K562 (cell line): ENCODE measurements at regions not wholly inside any gene's neighbourhood (a gene's known extent, or its start where the extent isn't known, plus 50 kb on each side); places are given as distances from the start of the nearest gene placed in this dataset.

ENCODE experiments used
- ATAC-seq: fragments of 200-7000 bp; cut with Tn5 transposase; 3 replicates; pipeline ENCODE4 v1.9.1; 2020; ENCODE audit warnings: moderate library complexity
- BruUV-seq: library from RNA; stranded (reverse); fragments of 400-500 nt; replicated peaks from 2 replicates; lab custom pipeline; 2021; lab: Mats Ljungman, UMichigan
- CTCF ChIA-PET: fragments of 300-600 bp; formaldehyde crosslinking; extraction: SDS; loops from one replicate; lab custom pipeline; 2021; ENCODE audit warnings: low intra/inter-chr PET ratio; lab: Yijun Ruan, JAX
- POLR2A ChIA-PET: fragments of 300-600, 350-650 bp; sonication (Branson Sonifier 250); formaldehyde crosslinking; extraction: SDS; loops from one replicate; lab custom pipeline; 2021; ENCODE audit warnings: antibody characterized with exemption, inconsistent platforms; lab: Yijun Ruan, JAX
- DNase-seq, 4 experiments: peaks; one replicate each; pipeline versions ENCODE4 v3.0.0 to v3.0.0-alpha.2; 2011 to 2018; ENCODE audit warnings: low spot score in 3 of 4, mixed read lengths in 3 of 4; ENCODE audit errors: extremely low read depth in 1 of 4
- FAIRE-seq: peaks from 2 replicates; lab custom pipeline; 2011; peaks lifted over from hg19 to GRCh38; lab: Jason Lieb, UNC
- H2AFZ ChIP-seq: 2 replicates; pipeline ENCODE4 v1.6.0; 2011; ENCODE audit warnings: low read depth, low read length, control low read depth, inconsistent platforms
- H3K27ac ChIP-seq: fragments of 200-600 bp; 3 replicates; pipeline ENCODE4 v1.8.0; 2011; ENCODE audit warnings: low read depth, mild to moderate bottlenecking, control low read depth, inconsistent platforms, low read length, moderate library complexity, mixed read lengths; ENCODE audit errors: extremely low read depth
- H3K27me3 ChIP-seq, 2 experiments: fragments of 300-600 bp in 1 of 2; 2 replicates in 1 of 2; 3 replicates in 1 of 2; pipeline versions ENCODE4 v1.6.0 to v1.8.0; 2011; ENCODE audit warnings: inconsistent platforms in 2 of 2, low read length in 2 of 2, mild to moderate bottlenecking in 1 of 2, mixed read lengths in 1 of 2, moderate library complexity in 1 of 2; ENCODE audit not compliant: control insufficient read depth in 2 of 2, insufficient read depth in 2 of 2
- H3K36me3 ChIP-seq: fragments of 300-600 bp; 3 replicates; pipeline ENCODE4 v1.8.0; 2011; ENCODE audit warnings: mild to moderate bottlenecking, low read length, inconsistent platforms; ENCODE audit not compliant: control insufficient read depth, insufficient read depth
- H3K4me1 ChIP-seq, 2 experiments: fragments of 200-600 bp in 1 of 2; replicated peaks in 1 of 2; 2 replicates in 1 of 2; 3 replicates in 1 of 2; pipeline versions ENCODE4 v1.5.1 to v1.8.0; 2011; ENCODE audit warnings: inconsistent platforms in 2 of 2, low read length in 2 of 2, mild to moderate bottlenecking in 1 of 2, mixed read lengths in 1 of 2, moderate library complexity in 1 of 2; ENCODE audit not compliant: control insufficient read depth in 2 of 2, insufficient read depth in 2 of 2
- H3K4me2 ChIP-seq: 2 replicates; pipeline ENCODE4 v1.6.1; 2011; ENCODE audit warnings: low read length, control low read depth, inconsistent platforms, mixed read lengths; ENCODE audit not compliant: insufficient read depth
- H3K4me3 ChIP-seq: fragments of 200-600 bp; sonication (generic), shearing (Covaris generic); 2 replicates; pipeline ENCODE4 v1.5.1; 2016; ENCODE audit warnings: control low read depth, inconsistent platforms
- H3K79me2 ChIP-seq: fragments of 200-600 bp; 3 replicates; pipeline ENCODE4 v1.8.0; 2011; ENCODE audit warnings: low read length, inconsistent platforms; ENCODE audit not compliant: control insufficient read depth, insufficient read depth
- H3K9ac ChIP-seq, 2 experiments: 2 replicates each; pipeline versions ENCODE4 v1.6.0 to v1.6.1; 2011; ENCODE audit warnings: low read depth in 2 of 2, low read length in 2 of 2, control low read depth in 1 of 2, inconsistent platforms in 1 of 2, mild to moderate bottlenecking in 1 of 2, mixed read lengths in 1 of 2; ENCODE audit not compliant: insufficient read depth in 1 of 2
- H3K9me1 ChIP-seq: one replicate; pipeline ENCODE4 v1.6.0; 2011; ENCODE audit warnings: inconsistent platforms, mild to moderate bottlenecking, low read length, moderate library complexity; ENCODE audit not compliant: control insufficient read depth, insufficient read depth
- H3K9me3 ChIP-seq: replicated peaks from 2 replicates; pipeline ENCODE4 v1.5.1; 2011; ENCODE audit warnings: low read depth, low read length, inconsistent platforms; ENCODE audit not compliant: control insufficient read depth, insufficient read depth
- H4K20me1 ChIP-seq: replicated peaks from 2 replicates; pipeline ENCODE4 v1.6.1; 2011; ENCODE audit warnings: low read length, inconsistent platforms, mixed read lengths; ENCODE audit not compliant: control insufficient read depth, insufficient read depth
- FOSL1 ChIP-seq: fragments of 200-800 bp; sonication (Bioruptor generic); conservative IDR thresholded peaks from 2 replicates; pipeline ENCODE4 v1.6.1; 2016; ENCODE audit warnings: missing genetic modification characterization, missing compliant biosample characterization
- KAT8 ChIP-seq: fragments of 450-650 bp; IDR thresholded peaks from 2 replicates; pipeline ENCODE4 v1.6.1; 2016; ENCODE audit warnings: low read depth, mild to moderate bottlenecking
- MBD1 ChIP-seq: fragments of 250-450 bp; sonication (Bioruptor Pico); IDR thresholded peaks from 2 replicates; pipeline ENCODE4 v1.8.0; 2022; ENCODE audit warnings: inconsistent platforms
- ZNF140 ChIP-seq: fragments of 250-450 bp; sonication (Bioruptor Pico); IDR thresholded peaks from 2 replicates; pipeline ENCODE4 v1.8.0; 2021; ENCODE audit warnings: moderate library complexity, mild to moderate bottlenecking, inconsistent platforms
- ZNF592 ChIP-seq: fragments of 450-650 bp; IDR thresholded peaks from 2 replicates; pipeline ENCODE4 v1.6.1; 2017; ENCODE audit warnings: antibody characterized with exemption, mild to moderate bottlenecking
- WGBS: fragments of 100-300 bp; shearing (Covaris generic); methylation state at CpG from one replicate; pipeline ENCODE4 v1.1.6; 2016; ENCODE audit warnings: low coverage, mixed read lengths; ENCODE audit not compliant: insufficient coverage; ENCODE audit errors: missing lambda C conversion rate; 5-methylcytosine and 5-hydroxymethylcytosine counted together
- in situ Hi-C: fragments of 300-500 bp; cut with MboI; formaldehyde crosslinking; loops from 4 replicates; pipeline ENCODE4 v1.15.0; 2018; ENCODE audit warnings: inconsistent platforms, mixed read lengths
- intact Hi-C: fragments of 100-400 bp; cut with micrococcal nuclease; formaldehyde crosslinking; loops from 2 replicates; pipeline ENCODE4 v1.14.2; 2022
- TF ChIP-seq, protein P1 (sequence below): sonication (generic); formaldehyde crosslinking; IDR thresholded peaks from 2 replicates; pipeline ENCODE4 v1.8.1; 2023; ENCODE audit warnings: mild to moderate bottlenecking, missing genetic modification reagents

DNA sequence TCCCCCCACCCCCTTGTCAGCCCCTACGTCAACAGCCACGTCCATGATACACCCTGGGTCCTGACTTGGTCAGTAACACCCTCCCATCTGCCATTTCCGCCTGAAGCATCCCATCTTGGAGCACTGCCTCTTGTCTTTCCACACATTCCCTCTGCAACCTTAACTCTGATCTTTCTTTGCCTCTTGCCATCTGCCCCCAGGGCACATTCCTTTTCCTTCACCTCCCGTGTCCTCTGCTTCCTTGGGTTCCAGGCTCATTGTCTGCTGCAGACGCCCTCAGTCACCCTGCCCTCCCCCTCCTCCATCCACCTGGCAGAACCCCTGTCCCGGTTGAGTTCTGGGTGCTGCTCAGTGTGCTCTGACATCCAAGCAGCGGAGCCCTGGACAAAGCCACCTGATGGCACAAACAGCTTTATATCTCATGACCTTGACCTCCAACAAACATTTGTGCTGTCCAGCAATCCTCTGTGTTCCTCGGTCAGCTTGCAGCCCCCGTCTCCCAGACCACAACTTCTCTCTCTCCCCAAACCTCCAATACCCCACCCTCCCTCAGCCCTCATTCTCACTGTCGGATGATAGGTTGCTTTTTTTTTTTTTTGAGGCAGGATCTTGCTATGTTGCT lies 97.7 kb upstream of the IER5L start:
- ChIA-PET CTCF (no interaction called here), POLR2A (interaction anchor here (2.2 to 2.4 kb wide), 2 partner anchors 9 to 15 kb away, joined by 5 to 7 read pairs; no protein-coding TSS in a partner anchor)
- H2AFZ ChIP-seq, result no peak overlapping the region
- DNase-seq (no peak), ATAC-seq (no peak), FAIRE-seq (no peak)
- intact Hi-C loops (no loop called here), in situ Hi-C loops (no loop called here)
- no peak overlapping the region for H3K4me3 ChIP-seq
- H3K36me3 ChIP-seq, result no peaks in the 10 kb centered on the region
- H3K27me3 ChIP-seq, result peaks cover 23 to 52% of the 10 kb centered on the region in 2 experiments; a peak in 4 of 5 replicates
- no peak overlapping the region for H3K27ac ChIP-seq
- H3K4me1 ChIP-seq, result peaks cover 0 to 15% of the 10 kb centered on the region in 2 experiments; a peak in 3 of 5 replicates
- WGBS, result 8% methylated on average over 9 of the region's 10 CpGs
- no peaks in the 10 kb centered on the region for H3K9me3 ChIP-seq
- TF ChIP-seq ZNF140 (CRISPR knock-in tag) (no peak), MBD1 (CRISPR knock-in tag) (no peak), KAT8 (no peak), ZNF592 (no peak), FOSL1 (tag) (no peak)
- TF ChIP-seq, protein P1, sequence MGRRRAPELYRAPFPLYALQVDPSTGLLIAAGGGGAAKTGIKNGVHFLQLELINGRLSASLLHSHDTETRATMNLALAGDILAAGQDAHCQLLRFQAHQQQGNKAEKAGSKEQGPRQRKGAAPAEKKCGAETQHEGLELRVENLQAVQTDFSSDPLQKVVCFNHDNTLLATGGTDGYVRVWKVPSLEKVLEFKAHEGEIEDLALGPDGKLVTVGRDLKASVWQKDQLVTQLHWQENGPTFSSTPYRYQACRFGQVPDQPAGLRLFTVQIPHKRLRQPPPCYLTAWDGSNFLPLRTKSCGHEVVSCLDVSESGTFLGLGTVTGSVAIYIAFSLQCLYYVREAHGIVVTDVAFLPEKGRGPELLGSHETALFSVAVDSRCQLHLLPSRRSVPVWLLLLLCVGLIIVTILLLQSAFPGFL (CRISPR knock-in tag), result no peak
- no TSS peak for BruUV-seq
- no peak overlapping the region for H3K9ac ChIP-seq
- no peaks in the 10 kb centered on the region for H3K9me1 ChIP-seq
- no peaks in the 10 kb centered on the region for H3K79me2 ChIP-seq
- H3K4me2 ChIP-seq, result no peak overlapping the region
- H4K20me1 ChIP-seq, result peaks cover 3% of the 10 kb centered on the region; the same call in 1 of the 2 replicates
